ENCODE measurements at regions not wholly inside any gene's neighbourhood (a gene's known extent, or its start where the extent isn't known, plus 50 kb on each side); places are given as distances from the start of the nearest gene placed in this dataset.

DNA sequence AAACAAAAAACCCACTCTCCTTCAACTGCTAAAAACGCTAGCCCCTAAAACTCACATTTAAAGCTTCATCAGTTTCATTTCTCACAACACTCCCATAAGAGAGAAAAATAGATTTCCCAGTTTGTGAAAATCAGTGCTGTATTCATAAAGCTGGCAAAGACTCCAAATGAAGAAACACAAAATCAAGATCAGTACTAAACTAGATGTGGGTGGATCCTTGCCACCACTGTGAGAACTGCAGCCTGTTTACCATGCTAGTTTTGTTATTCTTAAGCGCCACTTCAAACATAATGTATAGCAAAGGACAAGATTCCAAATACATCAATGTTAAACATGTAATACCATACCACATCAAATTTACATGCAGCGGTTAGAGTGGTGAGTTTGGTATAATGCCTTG lies 104.5 kb upstream of the CCDC150 start:
- no peak for DNase-seq (ENCODE audit: extremely low read depth, low read depth)
- TF ChIP-seq, protein P1, sequence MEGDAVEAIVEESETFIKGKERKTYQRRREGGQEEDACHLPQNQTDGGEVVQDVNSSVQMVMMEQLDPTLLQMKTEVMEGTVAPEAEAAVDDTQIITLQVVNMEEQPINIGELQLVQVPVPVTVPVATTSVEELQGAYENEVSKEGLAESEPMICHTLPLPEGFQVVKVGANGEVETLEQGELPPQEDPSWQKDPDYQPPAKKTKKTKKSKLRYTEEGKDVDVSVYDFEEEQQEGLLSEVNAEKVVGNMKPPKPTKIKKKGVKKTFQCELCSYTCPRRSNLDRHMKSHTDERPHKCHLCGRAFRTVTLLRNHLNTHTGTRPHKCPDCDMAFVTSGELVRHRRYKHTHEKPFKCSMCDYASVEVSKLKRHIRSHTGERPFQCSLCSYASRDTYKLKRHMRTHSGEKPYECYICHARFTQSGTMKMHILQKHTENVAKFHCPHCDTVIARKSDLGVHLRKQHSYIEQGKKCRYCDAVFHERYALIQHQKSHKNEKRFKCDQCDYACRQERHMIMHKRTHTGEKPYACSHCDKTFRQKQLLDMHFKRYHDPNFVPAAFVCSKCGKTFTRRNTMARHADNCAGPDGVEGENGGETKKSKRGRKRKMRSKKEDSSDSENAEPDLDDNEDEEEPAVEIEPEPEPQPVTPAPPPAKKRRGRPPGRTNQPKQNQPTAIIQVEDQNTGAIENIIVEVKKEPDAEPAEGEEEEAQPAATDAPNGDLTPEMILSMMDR (IDR thresholded peaks at IDR 0.05; ENCODE audit: low read depth, low read length): no peak

DNA sequence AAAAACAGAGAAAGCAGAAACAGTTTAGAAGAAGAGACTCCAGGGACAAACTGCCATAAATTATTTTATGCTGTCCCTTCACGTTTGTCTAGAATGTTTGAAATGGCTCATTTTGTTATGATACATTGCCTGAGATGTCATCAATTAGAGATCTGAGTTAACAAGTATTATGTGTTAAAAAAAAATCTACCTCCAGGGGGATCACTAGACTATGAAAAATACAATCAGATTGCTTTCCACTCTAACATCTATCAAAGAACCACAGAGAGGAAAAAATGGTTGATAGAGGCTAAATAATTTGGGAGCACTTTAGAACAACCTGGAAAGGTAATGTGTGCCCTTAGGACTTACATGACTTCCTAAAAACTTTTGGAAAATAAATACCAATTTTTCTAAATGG lies 103.8 kb upstream of the CCDC150 start:
- TF ChIP-seq, protein P1 (IDR thresholded peaks at IDR 0.05; ENCODE audit: low read depth, low read length): no peak; the same call in 1 of the 2 replicates
- no peak for DNase-seq (ENCODE audit: extremely low read depth, low read depth)

DNA sequence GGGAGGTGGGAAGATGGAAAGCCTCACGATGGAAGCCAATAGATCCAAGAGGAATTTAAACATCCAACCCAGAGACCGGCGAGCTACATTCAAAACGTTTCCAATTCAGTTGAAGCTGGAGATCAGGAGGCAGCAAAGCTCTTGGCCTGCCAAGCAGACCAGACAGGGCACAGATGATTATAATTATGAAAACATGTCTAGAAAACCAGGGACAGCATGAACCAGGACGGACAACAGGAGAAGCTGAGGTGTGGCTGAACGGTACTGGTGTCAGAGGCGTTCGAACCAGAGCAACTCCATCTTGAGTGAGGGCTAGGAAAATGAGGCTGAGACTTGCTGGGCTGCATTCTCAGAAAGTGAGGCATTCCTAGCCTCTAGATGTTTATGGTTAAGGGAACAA lies 102.2 kb upstream of the CCDC150 start:
- no peak for DNase-seq (ENCODE audit: extremely low read depth, low read depth)
- TF ChIP-seq, protein P1 (IDR thresholded peaks at IDR 0.05; ENCODE audit: low read depth, low read length): no peak

DNA sequence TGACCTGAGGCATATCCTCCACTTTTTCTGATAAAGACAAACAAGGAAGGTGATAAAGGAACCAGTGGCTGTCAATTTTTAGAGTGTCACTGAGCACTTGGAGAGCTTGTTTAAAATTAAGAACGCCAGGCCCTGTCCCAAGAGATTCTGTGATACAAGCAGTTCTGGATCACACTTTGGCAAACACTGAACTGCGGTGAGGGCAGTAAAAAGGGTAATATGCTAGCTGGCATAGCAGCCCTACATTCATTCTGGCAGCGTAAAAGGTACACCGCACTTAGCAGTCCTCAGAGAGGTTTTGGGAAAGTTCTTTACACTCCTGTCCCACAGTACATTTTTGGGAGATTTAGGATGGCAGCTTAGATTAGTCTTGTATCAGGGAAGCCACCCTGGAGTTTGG lies 101.3 kb upstream of the CCDC150 start:
- TF ChIP-seq, protein P1 (IDR thresholded peaks at IDR 0.05; ENCODE audit: low read depth, low read length): no peak
- no peak for DNase-seq (ENCODE audit: extremely low read depth, low read depth)

DNA sequence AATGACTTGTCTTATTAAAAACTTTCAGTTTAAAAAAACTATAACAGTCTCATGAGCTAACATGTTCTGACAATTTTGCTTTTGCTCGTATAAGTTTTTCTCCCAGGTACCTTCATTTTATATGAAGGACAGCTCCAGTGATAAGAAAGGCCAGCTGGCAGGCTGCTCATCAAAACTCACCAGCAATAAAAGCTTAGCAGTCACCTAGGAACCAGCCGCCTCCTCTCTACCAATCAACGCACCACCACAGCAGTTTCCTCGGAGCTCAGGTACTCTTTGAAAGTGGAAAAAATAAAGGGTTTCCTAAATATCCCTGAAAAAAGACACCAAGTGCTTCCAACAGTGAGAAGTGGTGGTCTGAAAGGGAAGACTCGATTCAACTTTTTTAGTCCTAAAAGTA lies 100.9 kb upstream of the CCDC150 start:
- DNase-seq (ENCODE audit: extremely low read depth, low read depth): no peak
- TF ChIP-seq, protein P1 (IDR thresholded peaks at IDR 0.05; ENCODE audit: low read depth, low read length): no peak

DNA sequence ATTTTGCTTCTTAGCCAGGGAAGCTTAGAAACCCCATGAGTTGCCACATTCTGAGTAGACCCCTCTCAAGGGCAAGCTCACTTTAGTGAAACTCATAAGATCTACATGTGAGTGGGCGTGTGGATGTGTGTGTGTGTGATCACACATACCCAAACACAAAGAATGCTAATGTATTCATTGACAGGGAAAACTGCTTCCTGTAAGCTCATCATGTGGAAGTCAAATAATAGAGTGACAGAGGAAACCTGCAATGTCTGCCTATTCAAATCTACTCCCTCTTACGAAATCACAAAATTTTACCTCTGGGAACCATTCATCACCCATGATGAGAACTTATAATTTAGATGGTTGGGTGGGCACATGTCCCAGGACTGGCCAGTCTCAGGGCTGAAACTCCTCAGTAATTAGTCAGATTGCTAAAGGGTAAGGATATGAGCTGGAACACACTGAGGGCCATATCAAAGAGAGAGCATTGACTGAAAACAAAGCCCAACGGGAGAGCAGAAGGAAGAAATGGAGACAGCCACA lies 94.5 kb upstream of the CCDC150 start:
- TF ChIP-seq, protein P1 (IDR thresholded peaks at IDR 0.05; ENCODE audit: low read depth, low read length): no peak
- DNase-seq (ENCODE audit: extremely low read depth, low read depth): no peak

DNA sequence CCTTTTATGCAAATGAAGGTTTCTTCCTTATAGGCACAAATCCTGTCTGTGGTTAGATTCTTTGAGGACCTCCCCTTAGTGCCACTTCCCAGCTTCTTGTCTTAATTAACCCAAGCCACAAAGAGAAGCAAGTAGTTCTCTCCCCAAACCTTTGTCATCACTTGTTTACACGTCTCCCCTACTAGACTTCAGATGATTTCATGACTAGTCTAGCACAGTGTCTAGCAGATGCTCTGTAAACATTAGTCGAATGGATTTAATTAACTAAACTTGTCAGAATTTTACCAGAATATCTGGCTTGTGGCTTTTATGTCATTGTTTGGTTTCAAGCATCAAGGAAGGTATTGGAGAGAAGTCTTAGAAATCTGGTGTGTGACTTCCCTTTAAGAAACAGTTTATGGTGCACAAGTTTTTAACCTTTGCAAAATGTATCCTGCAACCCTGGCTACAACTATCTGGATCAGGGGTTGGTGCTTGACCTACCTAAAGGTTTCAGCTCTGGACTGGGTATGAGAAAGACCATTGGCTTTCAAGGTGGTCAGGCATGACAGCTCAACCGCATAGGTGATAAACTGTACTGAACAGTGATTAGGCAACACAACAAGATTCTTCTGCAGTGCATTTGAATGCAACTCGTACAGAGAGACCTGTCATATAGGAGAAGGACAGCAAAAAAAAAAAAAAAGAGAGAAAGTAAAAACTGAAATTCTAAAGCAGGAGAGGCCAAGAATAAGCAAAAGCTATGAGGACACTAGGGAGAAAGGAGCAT lies 93.2 kb upstream of the CCDC150 start:
- no peak for DNase-seq (ENCODE audit: extremely low read depth, low read depth)
- TF ChIP-seq, protein P1 (IDR thresholded peaks at IDR 0.05; ENCODE audit: low read depth, low read length): no peak
